B cell (primary cell): ENCODE measurements at regions not wholly inside any gene's neighbourhood (a gene's known extent, or its start where the extent isn't known, plus 50 kb on each side); places are given as distances from the start of the nearest gene placed in this dataset.

Experiments
- ATAC-seq: fragments of 200-7000 bp; cut with Tn5 transposase; one replicate; pipeline ENCODE4 v1.10.0; 2021; ENCODE audit warnings: low read depth, mild to moderate bottlenecking, moderate number of reproducible peaks, moderate library complexity
- CTCF ChIA-PET: fragments of 350-600 bp; sonication (Branson Sonifier 250); formaldehyde crosslinking; loops from one replicate; lab custom pipeline; 2021; ENCODE audit warnings: antibody characterized with exemption, inconsistent platforms; lab: Charles Lee
- POLR2A ChIA-PET: fragments of 350-600 bp; sonication (Branson Sonifier 250); formaldehyde crosslinking; loops from one replicate; lab custom pipeline; 2021; ENCODE audit warnings: antibody characterized with exemption; lab: Charles Lee
- DNase-seq: peaks from one replicate; pipeline ENCODE4 v3.0.0; 2013
- H2AFZ ChIP-seq: 2 replicates; pipeline ENCODE4 v1.6.1; 2012; ENCODE audit warnings: mild to moderate bottlenecking, low read depth, low read length; ENCODE audit not compliant: insufficient read depth, poor library complexity, severe bottlenecking
- H3K27ac ChIP-seq, 2 donors: 1 replicate in 1 of 2; 2 replicates in 1 of 2; pipeline ENCODE4 v1.5.1; 2012 to 2013; ENCODE audit warnings: low read length in 2 of 2, mild to moderate bottlenecking in 2 of 2, moderate library complexity in 1 of 2
- H3K27me3 ChIP-seq, 4 experiments: fragments of 200-600 bp in 1 of 4; sonication (generic) in 1 of 4; replicated peaks in 1 of 4; 1 replicate in 2 of 4; 2 replicates in 2 of 4; pipeline versions ENCODE4 v1.6.1 to v1.7.0; 2013 to 2016; ENCODE audit warnings: low read length in 3 of 4, mild to moderate bottlenecking in 2 of 4, mixed read lengths in 1 of 4, moderate library complexity in 1 of 4; ENCODE audit not compliant: insufficient read depth in 4 of 4, control insufficient read depth in 3 of 4; ENCODE audit errors: control extremely low read depth in 1 of 4
- H3K36me3 ChIP-seq, 2 experiments: replicated peaks in 1 of 2; 1 replicate in 1 of 2; 2 replicates in 1 of 2; pipeline versions ENCODE4 v1.6.1 to v1.7.1; 2013; ENCODE audit warnings: low read length in 1 of 2; ENCODE audit not compliant: insufficient read depth in 2 of 2, control insufficient read depth in 1 of 2; ENCODE audit errors: control extremely low read depth in 1 of 2, extremely low read depth in 1 of 2
- H3K4me1 ChIP-seq, 2 donors: fragments of 200-600 bp in 1 of 2; sonication (generic) in 1 of 2; 1 replicate in 1 of 2; 2 replicates in 1 of 2; pipeline versions ENCODE4 v1.5.1 to v1.6.1; 2013 to 2017; ENCODE audit warnings: low read length in 2 of 2; ENCODE audit not compliant: control insufficient read depth in 2 of 2, insufficient read depth in 2 of 2
- H3K4me2 ChIP-seq: replicated peaks from 2 replicates; pipeline ENCODE3; 2012; ENCODE audit warnings: mild to moderate bottlenecking, low read depth, low read length; ENCODE audit not compliant: poor library complexity, severe bottlenecking
- H3K4me3 ChIP-seq, 5 experiments: fragments of 200-600 bp in 1 of 5; sonication (generic) in 1 of 5; 1 replicate in 3 of 5; 2 replicates in 2 of 5; pipeline versions ENCODE4 v1.5.1 to v1.7.0; 2011 to 2016; ENCODE audit warnings: low read length in 4 of 5, mild to moderate bottlenecking in 4 of 5, low read depth in 2 of 5, control low read depth in 1 of 5, moderate library complexity in 1 of 5; ENCODE audit not compliant: insufficient read depth in 1 of 5; ENCODE audit errors: control extremely low read depth in 1 of 5, extremely low read depth in 1 of 5
- H3K79me2 ChIP-seq: fragments of 200-600 bp; sonication (generic); one replicate; pipeline ENCODE4 v1.6.0; 2016; ENCODE audit warnings: low read length; ENCODE audit not compliant: control insufficient read depth, insufficient read depth
- H3K9ac ChIP-seq: fragments of 200-600 bp; sonication (generic); 2 replicates; pipeline ENCODE4 v1.6.1; 2017; ENCODE audit warnings: mild to moderate bottlenecking, low read length, moderate library complexity
- H3K9me3 ChIP-seq, 3 donors: one replicate each; pipeline versions ENCODE4 v1.6.1 to v1.7.1; 2013; ENCODE audit warnings: low read length in 2 of 3; ENCODE audit not compliant: control insufficient read depth in 2 of 3, insufficient read depth in 1 of 3; ENCODE audit errors: control extremely low read depth in 1 of 3
- H4K20me1 ChIP-seq: 2 replicates; pipeline ENCODE4 v1.6.0; 2012; ENCODE audit warnings: mild to moderate bottlenecking, low read length; ENCODE audit not compliant: insufficient read depth, control insufficient read depth, poor library complexity, severe bottlenecking
- H3K27ac Mint-ChIP-seq: one replicate; pipeline ENCODE4 v1.8.0; 2021; ENCODE audit warnings: mixed read lengths
- H3K27me3 Mint-ChIP-seq: one replicate; pipeline ENCODE4 v1.8.0; 2021; ENCODE audit warnings: mixed read lengths
- H3K4me1 Mint-ChIP-seq: one replicate; pipeline ENCODE4 v1.8.0; 2021; ENCODE audit warnings: mixed read lengths
- H3K4me3 Mint-ChIP-seq: one replicate; pipeline ENCODE4 v1.8.0; 2021; ENCODE audit warnings: mixed read lengths
- H3K9me3 Mint-ChIP-seq: one replicate; pipeline ENCODE4 v1.8.0; 2022; ENCODE audit warnings: mixed read lengths; ENCODE audit not compliant: insufficient read depth
- CTCF ChIP-seq: fragments of 200-600 bp; IDR thresholded peaks from one replicate; pipeline ENCODE4 v1.8.0; 2022; ENCODE audit warnings: antibody characterized with exemption, mild to moderate bottlenecking
- EZH2 ChIP-seq: IDR thresholded peaks from 2 replicates; pipeline ENCODE4 v1.6.1; 2012; ENCODE audit warnings: borderline replicate concordance, low read depth, mild to moderate bottlenecking, moderate library complexity, low read length; ENCODE audit not compliant: insufficient read depth, poor library complexity, severe bottlenecking
- WGBS: methylation state at CpG from one replicate; pipeline ENCODE4 v1.1.5; 2013; ENCODE audit warnings: missing lambda C conversion rate; ENCODE audit not compliant: insufficient coverage; 5-methylcytosine and 5-hydroxymethylcytosine counted together
- intact Hi-C: fragments of 100-400 bp; cut with micrococcal nuclease; formaldehyde crosslinking; loops from one replicate; pipeline ENCODE4 v1.10.0; 2022

- H3K4me3 ChIP-seq = no peak overlapping the region
- no peaks in the 10 kb centered on the region for H3K79me2 ChIP-seq
- H3K36me3 ChIP-seq = no peaks in the 10 kb centered on the region
- peak; percentile 62 for ATAC-seq
- Mint-ChIP-seq H3K4me3 (no peak overlapping the region), H3K27me3 (peaks cover 36% of the 10 kb centered on the region), H3K9me3 (peaks cover 11% of the 10 kb centered on the region), H3K27ac (no peak overlapping the region), H3K4me1 (peaks cover 21% of the 10 kb centered on the region)
- no peak overlapping the region for H3K4me2 ChIP-seq
- H3K27me3 ChIP-seq = peaks cover 0 to 19% (median 9%) of the 10 kb centered on the region in 4 experiments
- intact Hi-C loops = no loop called here
- peaks cover 12 to 14% of the 10 kb centered on the region in 2 donors for H3K4me1 ChIP-seq
- H2AFZ ChIP-seq = no peak overlapping the region
- TF ChIP-seq EZH2 = no peak
- TF ChIP-seq CTCF = no peak
- no peak overlapping the region for H3K27ac ChIP-seq
- WGBS = no CpG with 5 or more reads among the region's 1 CpG
- peaks cover 0 to 31% (median 18%) of the 10 kb centered on the region in 3 donors for H3K9me3 ChIP-seq
- no peak overlapping the region for H3K9ac ChIP-seq
- ChIA-PET POLR2A (no interaction called here), CTCF (no interaction called here)
- no peaks in the 10 kb centered on the region for H4K20me1 ChIP-seq
- peak; percentile 26 for DNase-seq
Observed at GRCh38 chr21:35236090-35236489, 187.0 kb upstream of the RUNX1 start.

- Histone ChIP-seq H3K4me2 (peak overlapping the region; percentile 42), H3K27me3 (peaks cover 0 to 15% (median 6%) of the 10 kb centered on the region in 4 experiments), H3K36me3 (no peaks in the 10 kb centered on the region), H3K27ac (no peak overlapping the region), H3K79me2 (no peaks in the 10 kb centered on the region), H3K4me1 (peaks cover 12 to 14% of the 10 kb centered on the region in 2 donors), H4K20me1 (no peaks in the 10 kb centered on the region), H3K4me3 (peak overlapping the region in 1 of 5 experiments; percentile 10), H3K9ac (no peak overlapping the region), H2AFZ (no peak overlapping the region), H3K9me3 (peaks cover 0 to 31% (median 18%) of the 10 kb centered on the region in 3 donors)
- TF ChIP-seq EZH2 (no peak), CTCF (no peak)
- POLR2A ChIA-PET = no interaction called here
- ATAC-seq = peak; percentile 28
- 0% methylated on average over 1 of the region's 5 CpGs for WGBS
- intact Hi-C loops = no loop called here
- Mint-ChIP-seq H3K9me3 (peaks cover 11% of the 10 kb centered on the region), H3K4me1 (peaks cover 18% of the 10 kb centered on the region), H3K27ac (no peak overlapping the region), H3K27me3 (peaks cover 38% of the 10 kb centered on the region), H3K4me3 (peak overlapping the region; percentile 13)
- CTCF ChIA-PET = no interaction called here
- DNase-seq = peak; percentile 18
Observed at GRCh38 chr21:35234725-35235124, 185.6 kb upstream of the RUNX1 start.
